ENCODE measurements at regions not wholly inside any gene's neighbourhood (a gene's known extent, or its start where the extent isn't known, plus 50 kb on each side); places are given as distances from the start of the nearest gene placed in this dataset.
A peak's percentile ranks its signal among the peaks of the same experiment; 100 is the strongest.

- 75% methylated on average over 3 of the region's 3 CpGs for WGBS (ENCODE audit: low lambda C conversion rate, missing lambda C conversion rate)
- Histone ChIP-seq H3K36me3 (replicated peaks; ENCODE audit: insufficient read depth, low read depth) (no peaks in the 10 kb centered on the region), H3K27ac (no peak overlapping the region), H3K4me3 (no peak overlapping the region), H3K79me2 (no peaks in the 10 kb centered on the region), H3K4me1 (ENCODE audit: insufficient read depth) (no peaks in the 10 kb centered on the region), H3K27me3 (no peaks in the 10 kb centered on the region), H2AFZ (no peak overlapping the region), H3K9me2 (replicated peaks; ENCODE audit: insufficient read depth) (no peaks in the 10 kb centered on the region), H4K20me1 (ENCODE audit: insufficient read depth, poor library complexity, severe bottlenecking) (no peaks in the 10 kb centered on the region), H3K4me2 (no peak overlapping the region), H3K9me3 (ENCODE audit: low read depth) (no peaks in the 10 kb centered on the region)
- DNase-seq (ENCODE audit: low spot score): no peak
- TF ChIP-seq EZH2 (IDR thresholded peaks at IDR 0.05; ENCODE audit: borderline replicate concordance) (no peak), CTCF (IDR thresholded peaks at IDR 0.05; ENCODE audit: poor library complexity) (no peak), EZH2phosphoT487 (IDR thresholded peaks at IDR 0.05; ENCODE audit: low read depth, severe bottlenecking, unreplicated experiment) (no peak)
These were observed 363.2 kb downstream of the GALC start for GRCh38 chr14:87629788-87630187.

GRCh38 chr14:87628780-87629179 is 364.2 kb downstream of the GALC start:
- Histone ChIP-seq H3K4me2 (no peak overlapping the region), H3K36me3 (replicated peaks; ENCODE audit: insufficient read depth, low read depth) (no peaks in the 10 kb centered on the region), H3K27ac (no peak overlapping the region), H3K4me3 (no peak overlapping the region), H3K9me3 (ENCODE audit: low read depth) (no peaks in the 10 kb centered on the region), H3K4me1 (ENCODE audit: insufficient read depth) (no peaks in the 10 kb centered on the region), H4K20me1 (ENCODE audit: insufficient read depth, poor library complexity, severe bottlenecking) (no peaks in the 10 kb centered on the region), H3K79me2 (no peaks in the 10 kb centered on the region), H3K9me2 (replicated peaks; ENCODE audit: insufficient read depth) (no peaks in the 10 kb centered on the region), H2AFZ (no peak overlapping the region), H3K27me3 (no peaks in the 10 kb centered on the region)
- no peak for DNase-seq (ENCODE audit: low spot score)
- WGBS (ENCODE audit: low lambda C conversion rate, missing lambda C conversion rate): 58% methylated on average over 3 of the region's 3 CpGs
- TF ChIP-seq EZH2phosphoT487 (IDR thresholded peaks at IDR 0.05; ENCODE audit: low read depth, severe bottlenecking, unreplicated experiment): no peak

- no peaks in the 10 kb centered on the region for H3K9me2 ChIP-seq (replicated peaks; ENCODE audit: insufficient read depth)
These were observed 364.9 kb downstream of the GALC start for GRCh38 chr14:87628129-87628528.

GRCh38 chr14:87626266-87626665 is 366.7 kb downstream of the GALC start:
- H3K9me2 ChIP-seq (replicated peaks; ENCODE audit: insufficient read depth): no peaks in the 10 kb centered on the region
- no peak overlapping the region for H3K4me2 ChIP-seq
- H3K79me2 ChIP-seq: no peaks in the 10 kb centered on the region
- H3K9me3 ChIP-seq (ENCODE audit: low read depth): no peaks in the 10 kb centered on the region
- H2AFZ ChIP-seq: no peak overlapping the region
- no peak overlapping the region for H3K4me3 ChIP-seq
- no peaks in the 10 kb centered on the region for H3K4me1 ChIP-seq (ENCODE audit: insufficient read depth)
- H4K20me1 ChIP-seq (ENCODE audit: insufficient read depth, poor library complexity, severe bottlenecking): no peaks in the 10 kb centered on the region
- TF ChIP-seq EZH2phosphoT487 (IDR thresholded peaks at IDR 0.05; ENCODE audit: low read depth, severe bottlenecking, unreplicated experiment): no peak
- TF ChIP-seq EZH2 (IDR thresholded peaks at IDR 0.05; ENCODE audit: borderline replicate concordance): no peak
- no peak for TF ChIP-seq CTCF (IDR thresholded peaks at IDR 0.05; ENCODE audit: poor library complexity)
- no peak overlapping the region for H3K27ac ChIP-seq
- H3K27me3 ChIP-seq: no peaks in the 10 kb centered on the region
- no peaks in the 10 kb centered on the region for H3K36me3 ChIP-seq (replicated peaks; ENCODE audit: insufficient read depth, low read depth)
- DNase-seq (ENCODE audit: low spot score): no peak

More at GRCh38 chr14:87628129-87628528, 364.9 kb downstream of the GALC start:
- H3K27ac ChIP-seq: peak overlapping the region; percentile 10
- no peaks in the 10 kb centered on the region for H3K4me1 ChIP-seq (ENCODE audit: insufficient read depth)
- no peaks in the 10 kb centered on the region for H3K9me3 ChIP-seq (ENCODE audit: low read depth)
- TF ChIP-seq EZH2phosphoT487 (IDR thresholded peaks at IDR 0.05; ENCODE audit: low read depth, severe bottlenecking, unreplicated experiment) (no peak), EZH2 (IDR thresholded peaks at IDR 0.05; ENCODE audit: borderline replicate concordance) (no peak), CTCF (IDR thresholded peaks at IDR 0.05; ENCODE audit: poor library complexity) (no peak)
- no peak overlapping the region for H2AFZ ChIP-seq
- no peak overlapping the region for H3K4me3 ChIP-seq
- DNase-seq (ENCODE audit: low spot score): peak; percentile 86
- H3K4me2 ChIP-seq: no peak overlapping the region
- H3K79me2 ChIP-seq: no peaks in the 10 kb centered on the region
- no peaks in the 10 kb centered on the region for H4K20me1 ChIP-seq (ENCODE audit: insufficient read depth, poor library complexity, severe bottlenecking)
- no peaks in the 10 kb centered on the region for H3K36me3 ChIP-seq (replicated peaks; ENCODE audit: insufficient read depth, low read depth)
- H3K27me3 ChIP-seq: no peaks in the 10 kb centered on the region

Measured in hepatocyte (in vitro differentiated cells).